GM12891 (cell line): ENCODE measurements at regions not wholly inside any gene's neighbourhood (a gene's known extent, or its start where the extent isn't known, plus 50 kb on each side); places are given as distances from the start of the nearest gene placed in this dataset.

ENCODE experiments used
- POLR2A ChIP-seq: IDR thresholded peaks from 2 replicates; pipeline ENCODE4 v1.6.1; 2011; ENCODE audit warnings: low read depth, low read length, control low read depth
- POLR2AphosphoS5 ChIP-seq: IDR thresholded peaks from 2 replicates; pipeline ENCODE4 v1.6.1; 2011; ENCODE audit warnings: low read depth, low read length, control low read depth

DNA sequence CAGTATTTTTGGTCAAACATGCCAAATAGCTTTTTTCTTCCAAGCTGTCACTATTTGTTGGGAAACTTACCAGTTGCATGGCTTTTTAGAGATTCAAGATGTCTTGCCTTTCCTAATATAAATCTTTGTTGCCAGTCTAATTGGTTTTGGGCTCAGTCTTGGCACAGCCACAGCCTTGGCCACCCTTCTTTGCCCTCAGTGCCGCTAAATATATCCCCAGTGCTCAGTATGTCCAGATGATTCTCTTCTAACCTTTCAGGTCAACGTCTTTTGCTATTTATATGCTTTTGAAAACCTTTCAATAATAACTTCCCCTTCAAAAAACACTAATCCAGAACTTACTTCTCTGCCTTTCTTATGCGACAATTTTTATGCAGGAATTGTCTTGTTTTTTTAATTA lies 483.1 kb upstream of the ZFHX3 start:
- no peak for TF ChIP-seq POLR2A
- no peak for TF ChIP-seq POLR2AphosphoS5
